OCI-LY7 (cell line): ENCODE measurements at regions not wholly inside any gene's neighbourhood (a gene's known extent, or its start where the extent isn't known, plus 50 kb on each side); places are given as distances from the start of the nearest gene placed in this dataset.

ENCODE experiments used
- BruUV-seq: library from RNA; stranded (reverse); fragments of 400-500 nt; replicated peaks from 2 replicates; lab custom pipeline; 2021; lab: Mats Ljungman, UMichigan
- CTCF ChIA-PET: fragments of 300-600 bp; sonication (Branson Sonifier 250); formaldehyde crosslinking; loops from one replicate; lab custom pipeline; 2022; ENCODE audit warnings: antibody characterized with exemption; ENCODE audit not compliant: unreplicated experiment; lab: Charles Lee
- POLR2A ChIA-PET: fragments of 300-600 bp; sonication (Branson Sonifier 250); formaldehyde crosslinking; loops from one replicate; lab custom pipeline; 2022; ENCODE audit warnings: antibody characterized with exemption; lab: Charles Lee
- DNase-seq: peaks from one replicate; pipeline ENCODE4 v3.0.0-alpha.2; 2015; ENCODE audit warnings: low spot score
- H2AFZ ChIP-seq: fragments of 200-600 bp; sonication (generic), shearing (Covaris generic); 2 replicates; pipeline ENCODE4 v1.6.1; 2014; ENCODE audit warnings: mild to moderate bottlenecking, antibody characterized with exemption, low read length, moderate library complexity
- H3K27ac ChIP-seq: fragments of 200-600 bp; sonication (generic); 2 replicates; pipeline ENCODE4 v1.5.1; 2014; ENCODE audit warnings: mixed run types, low read depth, mild to moderate bottlenecking, moderate library complexity, low read length, inconsistent platforms; ENCODE audit not compliant: poor library complexity, severe bottlenecking
- H3K36me3 ChIP-seq: fragments of 200-600 bp; sonication (generic); 2 replicates; pipeline ENCODE4 v1.6.1; 2014; ENCODE audit warnings: mild to moderate bottlenecking, antibody characterized with exemption, low read length, moderate library complexity, mixed read lengths; ENCODE audit not compliant: insufficient read depth
- H3K4me1 ChIP-seq: fragments of 200-600 bp; sonication (generic); 2 replicates; pipeline ENCODE4 v1.5.1; 2014; ENCODE audit warnings: mild to moderate bottlenecking, low read length; ENCODE audit not compliant: insufficient read depth, poor library complexity, severe bottlenecking
- H3K4me2 ChIP-seq: fragments of 200-600 bp; sonication (generic); 2 replicates; pipeline ENCODE4 v1.6.1; 2014; ENCODE audit warnings: mild to moderate bottlenecking, low read length
- H3K4me3 ChIP-seq: fragments of 200-600 bp; sonication (generic); 2 replicates; pipeline ENCODE4 v1.5.1; 2014; ENCODE audit warnings: mild to moderate bottlenecking, low read depth, low read length; ENCODE audit not compliant: poor library complexity, severe bottlenecking
- H3K79me2 ChIP-seq: fragments of 200-600 bp; sonication (generic); 2 replicates; pipeline ENCODE4 v1.6.1; 2016; ENCODE audit warnings: low read depth, mild to moderate bottlenecking, low read length, moderate library complexity, mixed read lengths; ENCODE audit not compliant: insufficient read depth
- H3K9me2 ChIP-seq: fragments of 200-600 bp; sonication (generic); 2 replicates; pipeline ENCODE4 v1.6.1; 2016; ENCODE audit warnings: mild to moderate bottlenecking, low read length, mixed read lengths; ENCODE audit not compliant: insufficient read depth
- H3K9me3 ChIP-seq: fragments of 200-600 bp; sonication (generic); 2 replicates; pipeline ENCODE4 v1.6.1; 2014; ENCODE audit warnings: mild to moderate bottlenecking, mixed run types, low read length, mixed read lengths
- H4K20me1 ChIP-seq: fragments of 200-600 bp; sonication (generic); 2 replicates; pipeline ENCODE4 v1.6.1; 2014; ENCODE audit warnings: mild to moderate bottlenecking, antibody characterized with exemption, low read length, moderate library complexity, mixed read lengths; ENCODE audit not compliant: insufficient read depth
- EZH2phosphoT487 ChIP-seq: fragments of 200-600 bp; sonication (generic); IDR thresholded peaks from 2 replicates; pipeline ENCODE4 v1.6.1; 2018; ENCODE audit warnings: low read depth, borderline replicate concordance, mild to moderate bottlenecking, mixed run types, antibody characterized with exemption, low read length, moderate library complexity, mixed read lengths
- intact Hi-C: fragments of 100-400 bp; cut with micrococcal nuclease; formaldehyde crosslinking; loops from one replicate; pipeline ENCODE4 v1.10.0; 2022; ENCODE audit not compliant: unreplicated experiment
- TF ChIP-seq, protein P1 (sequence below): fragments of 200-600 bp; sonication (generic); conservative IDR thresholded peaks from 2 replicates; pipeline ENCODE4 v1.5.1; 2014; ENCODE audit warnings: mild to moderate bottlenecking, antibody characterized with exemption, low read length, moderate library complexity, mixed read lengths

DNA sequence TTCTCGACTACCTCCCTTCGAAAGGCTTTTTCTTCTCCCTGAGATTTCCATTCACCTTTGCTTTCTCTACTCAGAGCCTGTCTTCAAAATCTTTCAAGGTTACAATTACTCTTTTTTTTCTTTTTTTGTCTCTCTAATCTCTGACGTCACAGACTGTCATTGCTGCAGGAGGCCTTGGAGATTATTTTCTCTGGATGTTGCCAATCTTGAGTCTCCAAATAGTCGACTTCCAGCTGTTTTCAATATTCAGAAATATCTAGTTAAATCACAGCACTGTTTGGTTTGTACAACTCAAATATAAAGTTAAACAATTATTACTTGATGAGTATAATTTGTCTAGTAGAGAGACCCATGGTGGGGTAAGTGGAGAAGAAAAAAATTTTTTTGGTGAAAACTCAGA is 359.0 kb upstream of the BOD1L1 start:
- BruUV-seq = no TSS peak
- Histone ChIP-seq H2AFZ (no peak overlapping the region), H3K4me2 (no peak overlapping the region), H3K27ac (no peak overlapping the region), H3K9me2 (no peaks in the 10 kb centered on the region), H4K20me1 (no peaks in the 10 kb centered on the region), H3K79me2 (no peaks in the 10 kb centered on the region), H3K4me3 (no peak overlapping the region), H3K4me1 (no peaks in the 10 kb centered on the region), H3K36me3 (no peaks in the 10 kb centered on the region), H3K9me3 (no peaks in the 10 kb centered on the region)
- POLR2A ChIA-PET = interaction anchor here (0.6 to 0.7 kb wide), 2 partner anchors 96 to 1370 kb away, joined by 3 read pairs; no protein-coding TSS in a partner anchor
- intact Hi-C loops = no loop called here
- no peak for TF ChIP-seq EZH2phosphoT487
- TF ChIP-seq, protein P1, sequence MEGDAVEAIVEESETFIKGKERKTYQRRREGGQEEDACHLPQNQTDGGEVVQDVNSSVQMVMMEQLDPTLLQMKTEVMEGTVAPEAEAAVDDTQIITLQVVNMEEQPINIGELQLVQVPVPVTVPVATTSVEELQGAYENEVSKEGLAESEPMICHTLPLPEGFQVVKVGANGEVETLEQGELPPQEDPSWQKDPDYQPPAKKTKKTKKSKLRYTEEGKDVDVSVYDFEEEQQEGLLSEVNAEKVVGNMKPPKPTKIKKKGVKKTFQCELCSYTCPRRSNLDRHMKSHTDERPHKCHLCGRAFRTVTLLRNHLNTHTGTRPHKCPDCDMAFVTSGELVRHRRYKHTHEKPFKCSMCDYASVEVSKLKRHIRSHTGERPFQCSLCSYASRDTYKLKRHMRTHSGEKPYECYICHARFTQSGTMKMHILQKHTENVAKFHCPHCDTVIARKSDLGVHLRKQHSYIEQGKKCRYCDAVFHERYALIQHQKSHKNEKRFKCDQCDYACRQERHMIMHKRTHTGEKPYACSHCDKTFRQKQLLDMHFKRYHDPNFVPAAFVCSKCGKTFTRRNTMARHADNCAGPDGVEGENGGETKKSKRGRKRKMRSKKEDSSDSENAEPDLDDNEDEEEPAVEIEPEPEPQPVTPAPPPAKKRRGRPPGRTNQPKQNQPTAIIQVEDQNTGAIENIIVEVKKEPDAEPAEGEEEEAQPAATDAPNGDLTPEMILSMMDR = no peak
- CTCF ChIA-PET = no interaction called here
- no peak for DNase-seq

DNA sequence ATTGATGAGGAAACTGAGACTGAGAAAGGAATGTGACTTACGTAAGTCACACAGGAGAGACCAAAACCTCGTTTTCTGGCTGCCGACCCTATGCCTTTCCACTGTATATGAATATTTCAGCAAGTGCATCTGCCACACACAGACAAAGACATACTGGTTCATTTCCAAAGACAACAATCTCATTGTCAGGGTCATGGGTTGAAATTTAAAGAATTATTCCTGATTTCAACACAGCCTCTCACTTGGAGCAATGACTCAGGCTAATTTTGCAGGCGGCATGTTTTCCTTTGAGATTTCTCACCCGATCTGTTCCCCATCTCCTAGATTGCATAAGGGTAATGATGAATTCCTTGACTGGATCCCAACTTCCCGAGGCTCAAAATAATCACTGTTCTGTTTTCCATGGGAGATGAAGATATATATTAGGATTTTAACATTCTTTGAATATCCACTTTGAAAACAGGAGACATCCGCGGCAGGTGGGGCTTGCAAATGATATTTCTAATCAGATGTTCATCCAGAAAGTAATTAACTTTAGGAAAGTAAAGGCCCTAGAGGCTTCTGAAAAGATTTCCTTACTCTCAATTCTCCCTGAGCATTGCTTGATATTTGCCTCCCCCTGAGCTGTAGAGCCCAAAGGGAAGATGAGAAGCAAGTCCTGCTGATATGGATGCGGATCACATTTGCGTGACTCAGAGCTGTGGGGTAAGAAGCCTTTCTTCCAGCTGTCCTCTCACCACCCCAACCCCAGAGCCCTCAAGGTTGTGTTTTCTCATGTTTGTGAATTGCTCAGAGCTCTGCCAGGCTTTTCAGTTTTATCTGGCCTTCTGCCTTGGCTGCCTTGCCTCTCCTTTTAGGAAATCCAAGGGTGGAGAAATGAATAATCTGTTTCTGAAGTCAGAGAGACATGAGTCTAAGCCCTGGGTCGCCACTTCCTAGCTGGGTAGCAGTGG is 361.1 kb upstream of the BOD1L1 start:
- H3K27ac ChIP-seq = no peak overlapping the region
- H3K36me3 ChIP-seq = no peaks in the 10 kb centered on the region
- ChIA-PET POLR2A (interaction anchor here (1.1 kb wide), 1 partner anchor 52 kb away, joined by 5 read pairs; no protein-coding TSS in a partner anchor), CTCF (no interaction called here)
- no peak for TF ChIP-seq EZH2phosphoT487
- H3K9me3 ChIP-seq = no peaks in the 10 kb centered on the region
- no peaks in the 10 kb centered on the region for H3K9me2 ChIP-seq
- no peaks in the 10 kb centered on the region for H4K20me1 ChIP-seq
- H2AFZ ChIP-seq = no peak overlapping the region
- no peaks in the 10 kb centered on the region for H3K79me2 ChIP-seq
- DNase-seq = no peak
- BruUV-seq = no TSS peak
- intact Hi-C loops = no loop called here
- H3K4me2 ChIP-seq = no peak overlapping the region
- no peak overlapping the region for H3K4me3 ChIP-seq
- H3K4me1 ChIP-seq = no peaks in the 10 kb centered on the region

DNA sequence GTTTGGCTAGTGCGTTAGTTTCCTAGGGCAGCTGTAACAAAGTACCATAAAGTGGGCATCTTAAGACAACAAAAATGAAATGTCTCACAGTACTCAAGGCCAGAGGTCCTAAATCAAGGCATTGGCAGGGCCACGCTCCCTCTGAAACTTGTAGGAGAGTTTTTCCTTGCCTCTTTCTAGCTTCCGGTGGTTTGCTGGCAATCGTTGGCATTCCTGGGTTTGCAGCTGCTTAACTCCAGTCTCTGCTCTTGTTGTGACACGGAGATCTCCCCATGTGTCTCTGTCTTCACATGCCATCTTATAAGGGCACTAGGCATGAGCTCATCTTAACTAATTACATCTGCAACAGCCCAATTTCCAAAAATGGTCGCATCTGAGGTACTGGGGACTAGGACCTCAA is 362.0 kb upstream of the BOD1L1 start:
- Histone ChIP-seq H3K36me3 (no peaks in the 10 kb centered on the region), H3K9me3 (no peaks in the 10 kb centered on the region), H4K20me1 (no peaks in the 10 kb centered on the region), H3K79me2 (no peaks in the 10 kb centered on the region), H3K27ac (no peak overlapping the region), H3K4me3 (no peak overlapping the region), H2AFZ (no peak overlapping the region), H3K4me1 (no peaks in the 10 kb centered on the region), H3K9me2 (no peaks in the 10 kb centered on the region), H3K4me2 (no peak overlapping the region)
- no peak for TF ChIP-seq EZH2phosphoT487
- TF ChIP-seq, protein P1 = no peak
- ChIA-PET CTCF (no interaction called here), POLR2A (interaction anchor here (1.1 kb wide), 1 partner anchor 53 kb away, joined by 5 read pairs; no protein-coding TSS in a partner anchor)
- intact Hi-C loops = no loop called here
- no TSS peak for BruUV-seq
- no peak for DNase-seq
